ENCODE measurements at regions not wholly inside any gene's neighbourhood (a gene's known extent, or its start where the extent isn't known, plus 50 kb on each side); places are given as distances from the start of the nearest gene placed in this dataset.

- TF ChIP-seq CTCF (IDR thresholded peaks at IDR 0.05) (no peak), EZH2 (IDR thresholded peaks at IDR 0.05; ENCODE audit: borderline replicate concordance, insufficient read depth, low read depth, low read length, poor library complexity, severe bottlenecking) (no peak)
Measured at GRCh38 chr17:33377837-33378595, 84.9 kb upstream of the ASIC2 start.
